NT2/D1 (cell line): ENCODE measurements at regions not wholly inside any gene's neighbourhood (a gene's known extent, or its start where the extent isn't known, plus 50 kb on each side); places are given as distances from the start of the nearest gene placed in this dataset.

ENCODE experiments used
- SUZ12 ChIP-seq: IDR thresholded peaks from 2 replicates; pipeline ENCODE4 v1.6.1; 2011; ENCODE audit not compliant: insufficient read length, insufficient read depth; ENCODE audit errors: extremely low read depth
- YY1 ChIP-seq: IDR thresholded peaks from 2 replicates; pipeline ENCODE4 v1.6.1; 2011; ENCODE audit not compliant: insufficient read length, insufficient read depth
- ZNF274 ChIP-seq: IDR thresholded peaks from 2 replicates; pipeline ENCODE4 v1.6.1; 2011; ENCODE audit warnings: mild to moderate bottlenecking, low read depth, low read length

GRCh38 chr20:17856024-17856564 lies 112.5 kb downstream of the SNX5 start:
- TF ChIP-seq ZNF274 (no peak), YY1 (no peak), SUZ12 (no peak)
